Transverse colon (tissue), 4 donors: ENCODE measurements at regions not wholly inside any gene's neighbourhood (a gene's known extent, or its start where the extent isn't known, plus 50 kb on each side); places are given as distances from the start of the nearest gene placed in this dataset.

Experiments
- DNase-seq: peaks from one replicate; pipeline ENCODE4 v3.0.0-alpha.2; 2019
- H3K27ac ChIP-seq, 4 donors: fragments of 200-600 bp; sonication (generic); 2 replicates each; pipeline ENCODE4 v1.5.1; 2016 to 2018; ENCODE audit warnings: inconsistent platforms in 4 of 4
- H3K27me3 ChIP-seq: fragments of 200-600 bp; sonication (generic); 2 replicates; pipeline ENCODE4 v1.5.1; 2017; ENCODE audit warnings: inconsistent platforms
- H3K36me3 ChIP-seq, 4 donors: fragments of 200-600 bp; sonication (generic); 2 replicates each; pipeline ENCODE4 v1.5.1; 2017 to 2019; ENCODE audit warnings: inconsistent platforms in 4 of 4
- H3K4me1 ChIP-seq, 4 donors: fragments of 200-600 bp; sonication (generic); 2 replicates each; pipeline ENCODE4 v1.5.1; 2017 to 2020; ENCODE audit warnings: inconsistent platforms in 4 of 4
- H3K4me3 ChIP-seq, 4 donors: fragments of 200-600 bp; sonication (generic); 1 replicate in 1 of 4; 2 replicates in 3 of 4; pipeline versions ENCODE4 v1.5.1 to v1.6.1; 2017 to 2019; ENCODE audit warnings: inconsistent platforms in 4 of 4
- H3K9me3 ChIP-seq, 2 donors: fragments of 200-600 bp; sonication (generic); 2 replicates each; pipeline ENCODE4 v1.5.1; 2017 to 2019; ENCODE audit warnings: inconsistent platforms in 2 of 2
- EP300 ChIP-seq: sonication (generic); formaldehyde crosslinking; IDR thresholded peaks from one replicate; pipeline ENCODE4 v1.6.1; 2017; ENCODE audit warnings: antibody characterized with exemption, low read depth
- POLR2A ChIP-seq: fragments of 450-650 bp; IDR thresholded peaks from one replicate; pipeline ENCODE4 v1.6.1; 2016; ENCODE audit warnings: antibody characterized with exemption, mild to moderate bottlenecking, moderate library complexity
- POLR2AphosphoS5 ChIP-seq, 3 donors: sonication (generic); formaldehyde crosslinking; IDR thresholded peaks; one replicate each; pipeline ENCODE4 v1.6.1; 2016; ENCODE audit warnings: antibody characterized with exemption in 3 of 3
- WGBS, 2 donors: methylation state at CpG; one replicate each; pipeline ENCODE4 v1.1.5; 2018; ENCODE audit warnings: low coverage in 1 of 2; 5-methylcytosine and 5-hydroxymethylcytosine counted together
- in situ Hi-C, 4 donors: fragments of 200-750 bp; cut with MboI; loops; one replicate each; pipeline versions ENCODE4 v1.15.0 to v1.15.1; 2017; ENCODE audit warnings: low sequenced_read_pairs in 3 of 4, low pct_ligation_motif_present in 1 of 4, low pct_unique_long_range_greater_than_20kb in 1 of 4
- intact Hi-C: fragments of 100-400 bp; cut with DNase I; formaldehyde crosslinking; loops from one replicate; pipeline ENCODE4 v1.15.1; 2023; ENCODE audit warnings: low total_unique reads
- TF ChIP-seq, protein P1 (sequence below), 5 experiments: fragments of 200-600 bp in 3 of 5; fragments of 450-650 bp in 2 of 5; sonication (generic) in 3 of 5; IDR thresholded peaks; 1 replicate in 2 of 5; 2 replicates in 3 of 5; pipeline ENCODE4 v1.5.1; 2016 to 2017; ENCODE audit warnings: antibody characterized with exemption in 5 of 5, inconsistent platforms in 3 of 5, mild to moderate bottlenecking in 2 of 5, moderate library complexity in 1 of 5

DNA sequence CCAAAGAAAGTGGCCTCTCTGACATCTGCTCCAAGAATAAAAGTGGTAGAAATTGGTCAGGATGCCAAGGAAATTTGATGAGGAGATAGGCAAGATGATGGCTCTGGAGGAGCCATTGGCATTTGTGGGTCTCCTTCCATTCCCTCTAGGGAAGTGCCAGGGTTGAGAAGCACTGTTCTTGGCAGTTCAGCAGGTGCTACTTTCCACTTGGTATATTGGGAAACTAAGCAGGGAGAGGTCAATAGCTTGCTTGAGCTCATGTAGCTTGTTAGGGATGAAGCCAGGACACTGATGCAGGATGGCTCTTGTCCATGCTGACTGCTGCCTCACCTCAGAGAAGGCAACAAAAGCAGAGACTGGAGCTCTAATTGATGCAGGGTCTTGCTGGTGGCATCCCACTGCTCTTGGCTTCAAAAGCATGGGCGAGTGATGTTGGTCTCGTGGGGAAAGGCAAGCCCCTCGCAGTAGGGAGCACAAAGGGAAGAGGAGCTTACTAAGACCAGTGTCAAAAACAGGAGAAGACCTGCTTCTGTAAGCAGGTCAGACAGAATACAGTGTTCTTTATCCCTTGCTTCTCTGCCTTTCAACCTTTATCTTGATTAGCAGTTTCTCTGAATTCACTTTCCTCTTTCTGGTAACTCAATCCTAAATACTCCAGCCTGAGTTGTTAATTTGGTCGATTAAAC is 73.1 kb upstream of the RIPOR2 start:
- H3K27me3 ChIP-seq, result no peaks in the 10 kb centered on the region
- H3K4me1 ChIP-seq, result peaks cover 0 to 25% (median 8%) of the 10 kb centered on the region in 4 donors
- in situ Hi-C loops (no loop called here), intact Hi-C loops (no loop called here)
- no peak for TF ChIP-seq POLR2A
- TF ChIP-seq, protein P1, sequence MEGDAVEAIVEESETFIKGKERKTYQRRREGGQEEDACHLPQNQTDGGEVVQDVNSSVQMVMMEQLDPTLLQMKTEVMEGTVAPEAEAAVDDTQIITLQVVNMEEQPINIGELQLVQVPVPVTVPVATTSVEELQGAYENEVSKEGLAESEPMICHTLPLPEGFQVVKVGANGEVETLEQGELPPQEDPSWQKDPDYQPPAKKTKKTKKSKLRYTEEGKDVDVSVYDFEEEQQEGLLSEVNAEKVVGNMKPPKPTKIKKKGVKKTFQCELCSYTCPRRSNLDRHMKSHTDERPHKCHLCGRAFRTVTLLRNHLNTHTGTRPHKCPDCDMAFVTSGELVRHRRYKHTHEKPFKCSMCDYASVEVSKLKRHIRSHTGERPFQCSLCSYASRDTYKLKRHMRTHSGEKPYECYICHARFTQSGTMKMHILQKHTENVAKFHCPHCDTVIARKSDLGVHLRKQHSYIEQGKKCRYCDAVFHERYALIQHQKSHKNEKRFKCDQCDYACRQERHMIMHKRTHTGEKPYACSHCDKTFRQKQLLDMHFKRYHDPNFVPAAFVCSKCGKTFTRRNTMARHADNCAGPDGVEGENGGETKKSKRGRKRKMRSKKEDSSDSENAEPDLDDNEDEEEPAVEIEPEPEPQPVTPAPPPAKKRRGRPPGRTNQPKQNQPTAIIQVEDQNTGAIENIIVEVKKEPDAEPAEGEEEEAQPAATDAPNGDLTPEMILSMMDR (IDR thresholded peaks at IDR 0.05), result no peak
- TF ChIP-seq EP300, result no peak
- no peak for TF ChIP-seq POLR2AphosphoS5 (IDR thresholded peaks at IDR 0.05)
- no peaks in the 10 kb centered on the region for H3K36me3 ChIP-seq
- H3K4me3 ChIP-seq, result no peak overlapping the region
- WGBS, 2 donors, result 89 to 90% methylated on average over 4 of the region's 4 CpGs
- no peaks in the 10 kb centered on the region for H3K9me3 ChIP-seq
- no peak for DNase-seq
- H3K27ac ChIP-seq, result no peak overlapping the region

- no peak overlapping the region for H3K4me3 ChIP-seq
- peaks cover 0 to 23% (median 8%) of the 10 kb centered on the region in 4 donors for H3K4me1 ChIP-seq
- no peaks in the 10 kb centered on the region for H3K9me3 ChIP-seq
- intact Hi-C loops, result no loop called here
- 88 to 93% methylated on average over 6 of the region's 6 CpGs for WGBS, 2 donors
- TF ChIP-seq, protein P1 (IDR thresholded peaks at IDR 0.05), result no peak
- TF ChIP-seq EP300 (no peak), POLR2A (no peak), POLR2AphosphoS5 (IDR thresholded peaks at IDR 0.05) (no peak)
- no peak overlapping the region for H3K27ac ChIP-seq
- in situ Hi-C loops, result no loop called here
- no peaks in the 10 kb centered on the region for H3K36me3 ChIP-seq
- no peak for DNase-seq
- H3K27me3 ChIP-seq, result no peaks in the 10 kb centered on the region
Observed at GRCh38 chr6:25009393-25009710, 73.6 kb upstream of the RIPOR2 start.

GRCh38 chr6:25010176-25010575 is 74.4 kb upstream of the RIPOR2 start:
- Histone ChIP-seq H3K4me1 (peaks cover 0 to 25% (median 11%) of the 10 kb centered on the region in 4 donors), H3K27me3 (no peaks in the 10 kb centered on the region), H3K9me3 (no peaks in the 10 kb centered on the region), H3K36me3 (no peaks in the 10 kb centered on the region), H3K4me3 (no peak overlapping the region), H3K27ac (no peak overlapping the region)
- intact Hi-C loops, result no loop called here
- TF ChIP-seq, protein P1 (IDR thresholded peaks at IDR 0.05), result no peak
- TF ChIP-seq POLR2AphosphoS5 (IDR thresholded peaks at IDR 0.05) (no peak), EP300 (no peak), POLR2A (no peak)
- DNase-seq, result no peak
- 96 to 100% methylated on average over 4 to 6 of the region's 6 CpGs for WGBS, 2 donors
- in situ Hi-C loops, result loop anchor here in 2 of 4 donors (10.0 kb wide), 1 partner anchor 155 kb away; no protein-coding TSS in a partner anchor

DNA sequence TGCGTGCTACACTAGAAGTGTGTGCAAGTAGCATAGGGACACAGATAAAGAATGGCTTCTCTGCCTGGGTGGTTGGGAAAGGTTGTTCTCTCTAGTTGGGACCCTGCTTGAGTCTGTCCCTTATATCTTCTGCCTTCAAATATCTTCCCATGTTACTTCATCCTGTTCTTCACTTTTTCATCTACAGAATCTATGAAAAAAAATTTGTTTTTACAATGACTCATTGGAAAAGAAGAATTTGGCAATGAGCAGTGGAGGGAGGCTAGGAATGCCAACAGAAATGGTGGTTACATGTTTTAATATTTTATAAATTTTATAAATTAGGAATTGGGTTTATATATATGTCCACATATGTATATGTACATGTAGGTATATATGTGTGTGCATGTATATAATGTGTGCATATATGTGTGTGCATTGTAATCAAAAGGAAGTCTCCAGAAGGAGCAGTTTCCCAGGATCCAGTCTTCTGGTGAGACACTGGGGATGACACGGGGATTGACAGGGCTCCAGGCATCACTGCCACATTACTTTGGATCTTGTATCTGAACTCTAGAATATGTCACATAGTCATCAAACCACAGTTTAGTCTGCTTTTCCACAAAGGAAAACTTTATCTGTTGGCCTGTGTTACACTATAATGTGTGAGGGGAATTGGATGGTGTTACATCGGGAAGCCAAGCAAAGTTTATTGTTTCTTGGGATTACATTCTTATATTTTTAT is 75.3 kb upstream of the RIPOR2 start:
- H3K27ac ChIP-seq, result no peak overlapping the region
- peaks cover 0 to 24% (median 11%) of the 10 kb centered on the region in 4 donors for H3K4me1 ChIP-seq
- H3K27me3 ChIP-seq, result no peaks in the 10 kb centered on the region
- intact Hi-C loops (no loop called here), in situ Hi-C loops (loop anchor here in 2 of 4 donors (10.0 kb wide), 1 partner anchor 156 kb away; no protein-coding TSS in a partner anchor)
- no peaks in the 10 kb centered on the region for H3K36me3 ChIP-seq
- H3K4me3 ChIP-seq, result no peak overlapping the region
- 86 to 90% methylated on average over 3 of the region's 3 CpGs for WGBS, 2 donors
- DNase-seq, result no peak
- H3K9me3 ChIP-seq, result no peaks in the 10 kb centered on the region
- TF ChIP-seq POLR2A, result no peak
- TF ChIP-seq EP300, result no peak
- TF ChIP-seq, protein P1 (IDR thresholded peaks at IDR 0.05), result no peak
- no peak for TF ChIP-seq POLR2AphosphoS5 (IDR thresholded peaks at IDR 0.05)
